ENCODE measurements at regions not wholly inside any gene's neighbourhood (a gene's known extent, or its start where the extent isn't known, plus 50 kb on each side); places are given as distances from the start of the nearest gene placed in this dataset.

GRCh38 chr21:15592271-15592860 is 137.4 kb upstream of the USP25 start:
- TF ChIP-seq POLR2AphosphoS5 (IDR thresholded peaks at IDR 0.05; ENCODE audit: low read depth, low read length) = no peak
- TF ChIP-seq TAF1 (IDR thresholded peaks at IDR 0.05; ENCODE audit: borderline replicate concordance, low read depth, low read length) = no peak

All from GM12892 (cell line).